A549 (cell line): ENCODE measurements at regions not wholly inside any gene's neighbourhood (a gene's known extent, or its start where the extent isn't known, plus 50 kb on each side); places are given as distances from the start of the nearest gene placed in this dataset.

ENCODE experiments used
- BHLHE40 ChIP-seq: IDR thresholded peaks from 2 replicates; pipeline ENCODE4 v1.6.1; 2012; ENCODE audit warnings: low read depth, low read length, inconsistent platforms
- CBX2 ChIP-seq: fragments of 200-600 bp; sonication (generic); IDR thresholded peaks from 2 replicates; pipeline ENCODE4 v1.6.1; 2016; ENCODE audit warnings: low read depth, mild to moderate bottlenecking, borderline replicate concordance
- FOSL2 ChIP-seq, 2 experiments: fragments of 450-650 bp in 1 of 2; fragments of >200 bp in 1 of 2; sonication (Bioruptor Twin) in 1 of 2; formaldehyde crosslinking; IDR thresholded peaks; 2 replicates each; pipeline versions ENCODE4 v1.5.0 to v1.6.1; 2016 to 2020; ENCODE audit warnings: mild to moderate bottlenecking in 1 of 2, moderate library complexity in 1 of 2
- MAZ ChIP-seq: fragments of 150-350 bp; IDR thresholded peaks from 2 replicates; pipeline ENCODE4 v1.6.1; 2014; ENCODE audit warnings: antibody characterized with exemption, low read depth, low read length, borderline replicate concordance
- POLR2A ChIP-seq: IDR thresholded peaks from 2 replicates; pipeline ENCODE4 v1.6.1; 2012; ENCODE audit warnings: mild to moderate bottlenecking, low read length
- POLR2AphosphoS2 ChIP-seq: conservative IDR thresholded peaks from 2 replicates; pipeline ENCODE4 v1.6.1; 2012; ENCODE audit warnings: low read length, improper control_type of control experiment, inconsistent platforms
- TP53 ChIP-seq: fragments of 250-450 bp; sonication (Bioruptor Pico); IDR thresholded peaks from 2 replicates; pipeline ENCODE4 v1.5.0; 2021; ENCODE audit warnings: mild to moderate bottlenecking, moderate library complexity
- TF ChIP-seq, protein P1 (sequence below): fragments of >200 bp; sonication (Bioruptor Twin); formaldehyde crosslinking; IDR thresholded peaks from 3 replicates; pipeline ENCODE4 v1.5.1; 2016

DNA sequence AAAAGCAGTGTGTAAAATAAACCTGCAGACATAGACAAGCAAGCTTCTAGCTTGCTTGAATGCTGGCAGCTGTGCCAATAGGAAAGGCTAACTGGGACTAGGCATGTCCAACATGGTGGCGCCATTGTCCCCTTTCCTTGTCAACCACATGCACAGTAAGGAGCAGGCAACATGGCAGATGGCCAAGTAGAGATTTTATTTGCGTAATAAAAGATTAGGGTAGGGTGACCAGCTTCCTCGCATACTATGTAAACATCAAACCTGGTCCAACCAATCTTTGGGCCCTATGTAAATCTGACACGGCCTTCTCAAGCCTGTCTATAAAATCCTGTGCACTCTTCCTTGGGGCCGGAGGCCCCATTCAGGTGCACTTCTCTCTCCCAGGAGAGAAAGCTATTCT lies 575.4 kb upstream of the GOLIM4 start:
- TF ChIP-seq, protein P1, sequence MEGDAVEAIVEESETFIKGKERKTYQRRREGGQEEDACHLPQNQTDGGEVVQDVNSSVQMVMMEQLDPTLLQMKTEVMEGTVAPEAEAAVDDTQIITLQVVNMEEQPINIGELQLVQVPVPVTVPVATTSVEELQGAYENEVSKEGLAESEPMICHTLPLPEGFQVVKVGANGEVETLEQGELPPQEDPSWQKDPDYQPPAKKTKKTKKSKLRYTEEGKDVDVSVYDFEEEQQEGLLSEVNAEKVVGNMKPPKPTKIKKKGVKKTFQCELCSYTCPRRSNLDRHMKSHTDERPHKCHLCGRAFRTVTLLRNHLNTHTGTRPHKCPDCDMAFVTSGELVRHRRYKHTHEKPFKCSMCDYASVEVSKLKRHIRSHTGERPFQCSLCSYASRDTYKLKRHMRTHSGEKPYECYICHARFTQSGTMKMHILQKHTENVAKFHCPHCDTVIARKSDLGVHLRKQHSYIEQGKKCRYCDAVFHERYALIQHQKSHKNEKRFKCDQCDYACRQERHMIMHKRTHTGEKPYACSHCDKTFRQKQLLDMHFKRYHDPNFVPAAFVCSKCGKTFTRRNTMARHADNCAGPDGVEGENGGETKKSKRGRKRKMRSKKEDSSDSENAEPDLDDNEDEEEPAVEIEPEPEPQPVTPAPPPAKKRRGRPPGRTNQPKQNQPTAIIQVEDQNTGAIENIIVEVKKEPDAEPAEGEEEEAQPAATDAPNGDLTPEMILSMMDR = no peak
- TF ChIP-seq BHLHE40 (no peak), POLR2A (no peak), MAZ (no peak), POLR2AphosphoS2 (no peak), FOSL2 (IDR thresholded peaks at IDR 0.05) (no peak), FOSL2 (CRISPR knock-in tag; IDR thresholded peaks at IDR 0.05) (no peak), TP53 (CRISPR knock-in tag) (no peak), CBX2 (no peak)
